IMR-90 (cell line): ENCODE measurements at regions not wholly inside any gene's neighbourhood (a gene's known extent, or its start where the extent isn't known, plus 50 kb on each side); places are given as distances from the start of the nearest gene placed in this dataset.

Experiments used
- ATAC-seq: fragments of 200-7000 bp; cut with Tn5 transposase; 2 replicates; pipeline ENCODE4 v1.9.1; 2020; ENCODE audit warnings: low read depth, mild to moderate bottlenecking, moderate library complexity
- BruUV-seq: library from RNA; stranded (reverse); fragments of 400-500 nt; replicated peaks from 2 replicates; lab custom pipeline; 2021; lab: Mats Ljungman, UMichigan
- CTCF ChIA-PET: fragments of 300-600 bp; formaldehyde crosslinking; extraction: SDS; loops from one replicate; lab custom pipeline; 2021; ENCODE audit warnings: antibody characterized with exemption; lab: Yijun Ruan, JAX
- POLR2A ChIA-PET: fragments of 300-600 bp; sonication (Branson Sonifier 250); formaldehyde crosslinking; loops from one replicate; lab custom pipeline; 2022; ENCODE audit warnings: antibody characterized with exemption; ENCODE audit not compliant: unreplicated experiment; lab: Charles Lee
- DNase-seq: peaks from one replicate; pipeline ENCODE4 v3.0.0; 2013
- H2AFZ ChIP-seq: replicated peaks from 2 replicates; pipeline ENCODE3; 2013; ENCODE audit warnings: low read length, mild to moderate bottlenecking; ENCODE audit not compliant: poor library complexity
- H2AK5ac ChIP-seq: 2 replicates; pipeline ENCODE4 v1.6.1; 2013; ENCODE audit warnings: low read depth, low read length, inconsistent platforms
- H2AK9ac ChIP-seq: replicated peaks from 2 replicates; pipeline ENCODE3; 2013; ENCODE audit warnings: mild to moderate bottlenecking, low read depth, low read length, moderate library complexity; ENCODE audit not compliant: poor library complexity
- H2BK120ac ChIP-seq: 2 replicates; pipeline ENCODE4 v1.6.1; 2013; ENCODE audit warnings: low read depth, low read length, inconsistent platforms
- H2BK15ac ChIP-seq: 3 replicates; pipeline ENCODE4 v1.6.1; 2013; ENCODE audit warnings: low read depth, low read length, inconsistent platforms
- H2BK20ac ChIP-seq: 2 replicates; pipeline ENCODE4 v1.6.1; 2013; ENCODE audit warnings: low read depth, mild to moderate bottlenecking, inconsistent platforms, low read length, moderate library complexity
- H2BK5ac ChIP-seq: 2 replicates; pipeline ENCODE4 v1.6.1; 2013; ENCODE audit warnings: mild to moderate bottlenecking, low read depth, low read length, inconsistent platforms; ENCODE audit not compliant: poor library complexity, severe bottlenecking
- H3K14ac ChIP-seq: replicated peaks from 2 replicates; pipeline ENCODE4 v1.6.1; 2013; ENCODE audit warnings: low read depth, low read length, inconsistent platforms
- H3K18ac ChIP-seq: 2 replicates; pipeline ENCODE4 v1.6.1; 2013; ENCODE audit warnings: low read depth, low read length, control low read depth
- H3K23ac ChIP-seq: 2 replicates; pipeline ENCODE4 v1.6.1; 2013; ENCODE audit warnings: low read depth, low read length, inconsistent platforms
- H3K27ac ChIP-seq: 2 replicates; pipeline ENCODE4 v1.5.1; 2013; ENCODE audit warnings: mild to moderate bottlenecking, control low read depth, low read length; ENCODE audit not compliant: insufficient read depth
- H3K27me3 ChIP-seq: 2 replicates; pipeline ENCODE4 v1.6.1; 2013; ENCODE audit warnings: low read length; ENCODE audit not compliant: control insufficient read depth, insufficient read depth
- H3K36me3 ChIP-seq: 2 replicates; pipeline ENCODE4 v1.6.1; 2013; ENCODE audit warnings: low read length, mixed read lengths; ENCODE audit not compliant: control insufficient read depth, insufficient read depth
- H3K4ac ChIP-seq: 2 replicates; pipeline ENCODE4 v1.6.1; 2013; ENCODE audit warnings: low read depth, low read length, inconsistent platforms
- H3K4me1 ChIP-seq: 2 replicates; pipeline ENCODE4 v1.6.1; 2013; ENCODE audit warnings: low read length, mixed read lengths; ENCODE audit not compliant: control insufficient read depth, insufficient read depth
- H3K4me2 ChIP-seq: 2 replicates; pipeline ENCODE4 v1.6.1; 2013; ENCODE audit warnings: low read depth, mild to moderate bottlenecking, control low read depth, low read length, moderate library complexity
- H3K4me3 ChIP-seq: 2 replicates; pipeline ENCODE4 v1.5.1; 2013; ENCODE audit warnings: low read depth, mild to moderate bottlenecking, control low read depth, low read length, moderate library complexity; ENCODE audit not compliant: insufficient read depth
- H3K56ac ChIP-seq: 2 replicates; pipeline ENCODE4 v1.6.1; 2013; ENCODE audit warnings: low read length, inconsistent platforms; ENCODE audit not compliant: insufficient read depth; ENCODE audit errors: extremely low read depth
- H3K79me1 ChIP-seq, 2 experiments: 2 replicates each; pipeline ENCODE4 v1.6.1; 2013; ENCODE audit warnings: low read length in 2 of 2, inconsistent platforms in 1 of 2, low read depth in 1 of 2
- H3K9ac ChIP-seq: 2 replicates; pipeline ENCODE4 v1.6.1; 2013; ENCODE audit warnings: low read depth, low read length, control low read depth
- H3K9me1 ChIP-seq: 2 replicates; pipeline ENCODE4 v1.6.1; 2013; ENCODE audit warnings: low read length, inconsistent platforms; ENCODE audit not compliant: insufficient read depth
- H3K9me3 ChIP-seq: 2 replicates; pipeline ENCODE4 v1.6.1; 2013; ENCODE audit warnings: low read length; ENCODE audit not compliant: control insufficient read depth, insufficient read depth
- H4K20me1 ChIP-seq: 2 replicates; pipeline ENCODE4 v1.6.1; 2013; ENCODE audit warnings: low read length, inconsistent platforms; ENCODE audit not compliant: insufficient read depth
- H4K5ac ChIP-seq: 2 replicates; pipeline ENCODE4 v1.6.1; 2013; ENCODE audit warnings: mild to moderate bottlenecking, low read depth, low read length, control low read depth
- H4K8ac ChIP-seq, 2 experiments: 2 replicates each; pipeline ENCODE4 v1.6.1; 2013; ENCODE audit warnings: low read depth in 2 of 2, low read length in 2 of 2, control low read depth in 1 of 2, inconsistent platforms in 1 of 2
- H4K91ac ChIP-seq: 2 replicates; pipeline ENCODE4 v1.6.1; 2013; ENCODE audit warnings: low read depth, low read length, inconsistent platforms; ENCODE audit not compliant: insufficient read depth
- BHLHE40 ChIP-seq: fragments of 150-350 bp; IDR thresholded peaks from 2 replicates; pipeline ENCODE4 v1.6.1; 2016; ENCODE audit warnings: mild to moderate bottlenecking, low read depth, low read length
- CEBPB ChIP-seq: IDR thresholded peaks from 2 replicates; pipeline ENCODE4 v1.6.1; 2012; ENCODE audit warnings: low read depth, low read length, improper control_type of control experiment
- CHD1 ChIP-seq: IDR thresholded peaks from 2 replicates; pipeline ENCODE4 v1.6.1; 2012; ENCODE audit warnings: low read depth, low read length, improper control_type of control experiment
- FOS ChIP-seq: fragments of 150-350 bp; IDR thresholded peaks from 2 replicates; pipeline ENCODE4 v1.6.1; 2016; ENCODE audit warnings: low read depth, low read length
- POLR2A ChIP-seq: IDR thresholded peaks from 2 replicates; pipeline ENCODE4 v1.6.1; 2012; ENCODE audit warnings: mild to moderate bottlenecking, low read depth, low read length
- RAD21 ChIP-seq: IDR thresholded peaks from 2 replicates; pipeline ENCODE4 v1.6.1; 2012; ENCODE audit warnings: low read length, improper control_type of control experiment
- RCOR1 ChIP-seq: IDR thresholded peaks from 2 replicates; pipeline ENCODE4 v1.6.1; 2012; ENCODE audit warnings: mild to moderate bottlenecking, low read length, improper control_type of control experiment; ENCODE audit not compliant: insufficient replicate concordance
- RFX5 ChIP-seq: IDR thresholded peaks from 2 replicates; pipeline ENCODE4 v1.8.0; 2012; ENCODE audit warnings: low read depth, mild to moderate bottlenecking, low read length, moderate library complexity
- SMC3 ChIP-seq: fragments of 150-350 bp; IDR thresholded peaks from 2 replicates; pipeline ENCODE4 v1.6.1; 2016; ENCODE audit warnings: low read depth, mild to moderate bottlenecking, antibody characterized with exemption, low read length, moderate library complexity
- dilution Hi-C: fragments of 300-500 bp; cut with HindIII; formaldehyde crosslinking; loops from one replicate; pipeline ENCODE4 v1.14.3; 2018; ENCODE audit warnings: low sequenced_read_pairs; ENCODE audit not compliant: unreplicated experiment
- in situ Hi-C: fragments of 300-500 bp; cut with MboI; formaldehyde crosslinking; loops from 3 replicates; pipeline ENCODE4 v1.14.3; 2019; ENCODE audit warnings: low sequenced_read_pairs, inconsistent platforms, mixed read lengths
- intact Hi-C: fragments of 100-400 bp; cut with micrococcal nuclease; formaldehyde crosslinking; loops from 2 replicates; pipeline ENCODE4 v1.10.0; 2022
- TF ChIP-seq, protein P1 (sequence below): conservative IDR thresholded peaks from 2 replicates; pipeline ENCODE4 v1.5.1; 2012; ENCODE audit warnings: mild to moderate bottlenecking, low read depth, low read length, improper control_type of control experiment
- TF ChIP-seq, protein P2 (sequence below): fragments of 150-350 bp; IDR thresholded peaks from 2 replicates; pipeline ENCODE4 v1.6.1; 2017; ENCODE audit warnings: mild to moderate bottlenecking, antibody characterized with exemption, low read length, low read depth
- TF ChIP-seq, protein P3 (sequence below): fragments of 150-350 bp; IDR thresholded peaks from 2 replicates; pipeline ENCODE4 v1.6.1; 2016; ENCODE audit warnings: low read depth, mild to moderate bottlenecking, low read length, moderate library complexity, borderline replicate concordance

DNA sequence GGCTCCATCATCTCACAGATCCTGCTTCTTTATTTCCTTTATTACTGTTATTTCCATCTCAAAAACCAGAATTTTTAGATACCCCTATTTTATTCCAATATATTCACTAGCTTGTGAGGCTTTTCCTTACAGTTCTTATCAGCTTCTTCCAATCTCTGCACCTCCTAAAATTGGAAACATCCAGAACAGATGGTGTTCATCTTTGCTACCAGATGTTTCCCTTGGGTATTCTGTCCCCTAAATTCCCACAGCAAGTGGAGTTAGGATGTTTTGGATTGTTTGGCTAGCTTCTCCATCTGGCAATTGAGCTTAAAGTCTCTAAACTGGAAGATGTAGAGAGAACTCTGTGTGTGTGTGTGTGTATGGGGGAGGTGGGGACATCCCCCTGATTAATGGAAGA, 580.4 kb downstream of the DTWD2 start:
- TF ChIP-seq, protein P1, sequence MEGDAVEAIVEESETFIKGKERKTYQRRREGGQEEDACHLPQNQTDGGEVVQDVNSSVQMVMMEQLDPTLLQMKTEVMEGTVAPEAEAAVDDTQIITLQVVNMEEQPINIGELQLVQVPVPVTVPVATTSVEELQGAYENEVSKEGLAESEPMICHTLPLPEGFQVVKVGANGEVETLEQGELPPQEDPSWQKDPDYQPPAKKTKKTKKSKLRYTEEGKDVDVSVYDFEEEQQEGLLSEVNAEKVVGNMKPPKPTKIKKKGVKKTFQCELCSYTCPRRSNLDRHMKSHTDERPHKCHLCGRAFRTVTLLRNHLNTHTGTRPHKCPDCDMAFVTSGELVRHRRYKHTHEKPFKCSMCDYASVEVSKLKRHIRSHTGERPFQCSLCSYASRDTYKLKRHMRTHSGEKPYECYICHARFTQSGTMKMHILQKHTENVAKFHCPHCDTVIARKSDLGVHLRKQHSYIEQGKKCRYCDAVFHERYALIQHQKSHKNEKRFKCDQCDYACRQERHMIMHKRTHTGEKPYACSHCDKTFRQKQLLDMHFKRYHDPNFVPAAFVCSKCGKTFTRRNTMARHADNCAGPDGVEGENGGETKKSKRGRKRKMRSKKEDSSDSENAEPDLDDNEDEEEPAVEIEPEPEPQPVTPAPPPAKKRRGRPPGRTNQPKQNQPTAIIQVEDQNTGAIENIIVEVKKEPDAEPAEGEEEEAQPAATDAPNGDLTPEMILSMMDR = no peak
- TF ChIP-seq, protein P2, sequence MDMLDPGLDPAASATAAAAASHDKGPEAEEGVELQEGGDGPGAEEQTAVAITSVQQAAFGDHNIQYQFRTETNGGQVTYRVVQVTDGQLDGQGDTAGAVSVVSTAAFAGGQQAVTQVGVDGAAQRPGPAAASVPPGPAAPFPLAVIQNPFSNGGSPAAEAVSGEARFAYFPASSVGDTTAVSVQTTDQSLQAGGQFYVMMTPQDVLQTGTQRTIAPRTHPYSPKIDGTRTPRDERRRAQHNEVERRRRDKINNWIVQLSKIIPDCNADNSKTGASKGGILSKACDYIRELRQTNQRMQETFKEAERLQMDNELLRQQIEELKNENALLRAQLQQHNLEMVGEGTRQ = no peak
- TF ChIP-seq BHLHE40 = no peak
- TF ChIP-seq, protein P3, sequence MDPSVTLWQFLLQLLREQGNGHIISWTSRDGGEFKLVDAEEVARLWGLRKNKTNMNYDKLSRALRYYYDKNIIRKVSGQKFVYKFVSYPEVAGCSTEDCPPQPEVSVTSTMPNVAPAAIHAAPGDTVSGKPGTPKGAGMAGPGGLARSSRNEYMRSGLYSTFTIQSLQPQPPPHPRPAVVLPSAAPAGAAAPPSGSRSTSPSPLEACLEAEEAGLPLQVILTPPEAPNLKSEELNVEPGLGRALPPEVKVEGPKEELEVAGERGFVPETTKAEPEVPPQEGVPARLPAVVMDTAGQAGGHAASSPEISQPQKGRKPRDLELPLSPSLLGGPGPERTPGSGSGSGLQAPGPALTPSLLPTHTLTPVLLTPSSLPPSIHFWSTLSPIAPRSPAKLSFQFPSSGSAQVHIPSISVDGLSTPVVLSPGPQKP = no peak
- no peak for TF ChIP-seq CEBPB
- TF ChIP-seq CHD1 = no peak
- TF ChIP-seq FOS = no peak
- no peak for TF ChIP-seq RCOR1
- TF ChIP-seq POLR2A = no peak
- TF ChIP-seq RAD21 = no peak
- no peak for TF ChIP-seq RFX5
- TF ChIP-seq SMC3 = no peak
- no TSS peak for BruUV-seq
- Histone ChIP-seq H3K9me3 (peaks cover 15% of the 10 kb centered on the region), H2BK5ac (no peak overlapping the region), H2BK20ac (no peak overlapping the region), H3K9ac (no peak overlapping the region), H3K23ac (no peak overlapping the region), H2AK9ac (no peak overlapping the region), H3K36me3 (no peaks in the 10 kb centered on the region), H2BK15ac (no peak overlapping the region), H3K14ac (no peak overlapping the region), H4K91ac (no peak overlapping the region), H3K4ac (no peak overlapping the region), H3K9me1 (no peaks in the 10 kb centered on the region), H2AFZ (no peak overlapping the region), H3K56ac (no peak overlapping the region), H4K20me1 (no peaks in the 10 kb centered on the region), H2BK120ac (no peak overlapping the region), H3K27ac (no peak overlapping the region), H3K18ac (no peak overlapping the region), H3K27me3 (no peaks in the 10 kb centered on the region), H3K4me1 (no peaks in the 10 kb centered on the region), H3K4me2 (no peak overlapping the region), H4K5ac (no peak overlapping the region), H4K8ac (no peak overlapping the region), H3K4me3 (no peak overlapping the region), H2AK5ac (no peak overlapping the region), H3K79me1 (no peaks in the 10 kb centered on the region)
- intact Hi-C loops (no loop called here), in situ Hi-C loops (no loop called here), dilution Hi-C loops (no loop called here)
- ATAC-seq = no peak
- ChIA-PET POLR2A (no interaction called here), CTCF (no interaction called here)
- no peak for DNase-seq
